K562 (cell line): ENCODE measurements at regions not wholly inside any gene's neighbourhood (a gene's known extent, or its start where the extent isn't known, plus 50 kb on each side); places are given as distances from the start of the nearest gene placed in this dataset.

ENCODE experiments used
- ATAC-seq: fragments of 200-7000 bp; cut with Tn5 transposase; 3 replicates; pipeline ENCODE4 v1.9.1; 2020; ENCODE audit warnings: moderate library complexity
- BruUV-seq: library from RNA; stranded (reverse); fragments of 400-500 nt; replicated peaks from 2 replicates; lab custom pipeline; 2021; lab: Mats Ljungman, UMichigan
- CTCF ChIA-PET: fragments of 300-600 bp; formaldehyde crosslinking; extraction: SDS; loops from one replicate; lab custom pipeline; 2021; ENCODE audit warnings: low intra/inter-chr PET ratio; lab: Yijun Ruan, JAX
- POLR2A ChIA-PET: fragments of 300-600, 350-650 bp; sonication (Branson Sonifier 250); formaldehyde crosslinking; extraction: SDS; loops from one replicate; lab custom pipeline; 2021; ENCODE audit warnings: antibody characterized with exemption, inconsistent platforms; lab: Yijun Ruan, JAX
- DNase-seq, 4 experiments: peaks; one replicate each; pipeline versions ENCODE4 v3.0.0 to v3.0.0-alpha.2; 2011 to 2018; ENCODE audit warnings: low spot score in 3 of 4, mixed read lengths in 3 of 4; ENCODE audit errors: extremely low read depth in 1 of 4
- FAIRE-seq: peaks from 2 replicates; lab custom pipeline; 2011; peaks lifted over from hg19 to GRCh38; lab: Jason Lieb, UNC
- H2AFZ ChIP-seq: 2 replicates; pipeline ENCODE4 v1.6.0; 2011; ENCODE audit warnings: low read depth, low read length, control low read depth, inconsistent platforms
- H3K27ac ChIP-seq: fragments of 200-600 bp; 3 replicates; pipeline ENCODE4 v1.8.0; 2011; ENCODE audit warnings: low read depth, mild to moderate bottlenecking, control low read depth, inconsistent platforms, low read length, moderate library complexity, mixed read lengths; ENCODE audit errors: extremely low read depth
- H3K27me3 ChIP-seq, 2 experiments: fragments of 300-600 bp in 1 of 2; 2 replicates in 1 of 2; 3 replicates in 1 of 2; pipeline versions ENCODE4 v1.6.0 to v1.8.0; 2011; ENCODE audit warnings: inconsistent platforms in 2 of 2, low read length in 2 of 2, mild to moderate bottlenecking in 1 of 2, mixed read lengths in 1 of 2, moderate library complexity in 1 of 2; ENCODE audit not compliant: control insufficient read depth in 2 of 2, insufficient read depth in 2 of 2
- H3K36me3 ChIP-seq: fragments of 300-600 bp; 3 replicates; pipeline ENCODE4 v1.8.0; 2011; ENCODE audit warnings: mild to moderate bottlenecking, low read length, inconsistent platforms; ENCODE audit not compliant: control insufficient read depth, insufficient read depth
- H3K4me1 ChIP-seq, 2 experiments: fragments of 200-600 bp in 1 of 2; replicated peaks in 1 of 2; 2 replicates in 1 of 2; 3 replicates in 1 of 2; pipeline versions ENCODE4 v1.5.1 to v1.8.0; 2011; ENCODE audit warnings: inconsistent platforms in 2 of 2, low read length in 2 of 2, mild to moderate bottlenecking in 1 of 2, mixed read lengths in 1 of 2, moderate library complexity in 1 of 2; ENCODE audit not compliant: control insufficient read depth in 2 of 2, insufficient read depth in 2 of 2
- H3K4me2 ChIP-seq: 2 replicates; pipeline ENCODE4 v1.6.1; 2011; ENCODE audit warnings: low read length, control low read depth, inconsistent platforms, mixed read lengths; ENCODE audit not compliant: insufficient read depth
- H3K4me3 ChIP-seq: fragments of 200-600 bp; sonication (generic), shearing (Covaris generic); 2 replicates; pipeline ENCODE4 v1.5.1; 2016; ENCODE audit warnings: control low read depth, inconsistent platforms
- H3K79me2 ChIP-seq: fragments of 200-600 bp; 3 replicates; pipeline ENCODE4 v1.8.0; 2011; ENCODE audit warnings: low read length, inconsistent platforms; ENCODE audit not compliant: control insufficient read depth, insufficient read depth
- H3K9ac ChIP-seq, 2 experiments: 2 replicates each; pipeline versions ENCODE4 v1.6.0 to v1.6.1; 2011; ENCODE audit warnings: low read depth in 2 of 2, low read length in 2 of 2, control low read depth in 1 of 2, inconsistent platforms in 1 of 2, mild to moderate bottlenecking in 1 of 2, mixed read lengths in 1 of 2; ENCODE audit not compliant: insufficient read depth in 1 of 2
- H3K9me1 ChIP-seq: one replicate; pipeline ENCODE4 v1.6.0; 2011; ENCODE audit warnings: inconsistent platforms, mild to moderate bottlenecking, low read length, moderate library complexity; ENCODE audit not compliant: control insufficient read depth, insufficient read depth
- H3K9me3 ChIP-seq: replicated peaks from 2 replicates; pipeline ENCODE4 v1.5.1; 2011; ENCODE audit warnings: low read depth, low read length, inconsistent platforms; ENCODE audit not compliant: control insufficient read depth, insufficient read depth
- H4K20me1 ChIP-seq: replicated peaks from 2 replicates; pipeline ENCODE4 v1.6.1; 2011; ENCODE audit warnings: low read length, inconsistent platforms, mixed read lengths; ENCODE audit not compliant: control insufficient read depth, insufficient read depth
- NFIC ChIP-seq: fragments of 450-650 bp; IDR thresholded peaks from 2 replicates; pipeline ENCODE4 v1.6.1; 2017; ENCODE audit warnings: mild to moderate bottlenecking, inconsistent platforms
- NKRF ChIP-seq: fragments of 450-650 bp; IDR thresholded peaks from 2 replicates; pipeline ENCODE4 v1.6.1; 2016; ENCODE audit warnings: borderline replicate concordance
- POLR2B ChIP-seq: fragments of 450-650 bp; IDR thresholded peaks from 2 replicates; pipeline ENCODE4 v1.6.1; 2018; ENCODE audit warnings: low read depth; ENCODE audit not compliant: partially characterized antibody
- RBM22 ChIP-seq: fragments of 200-400 bp; formaldehyde crosslinking; IDR thresholded peaks from 2 replicates; pipeline ENCODE4 v1.6.1; 2018; ENCODE audit warnings: low read length, low read depth; ENCODE audit not compliant: poor library complexity, severe bottlenecking
- SAP30 ChIP-seq: fragments of 200-600 bp; sonication (generic); IDR thresholded peaks from 2 replicates; pipeline ENCODE4 v1.6.1; 2012; ENCODE audit warnings: borderline replicate concordance, low read depth, mild to moderate bottlenecking, moderate library complexity, low read length, control low read depth, inconsistent platforms; ENCODE audit not compliant: insufficient read depth, poor library complexity, severe bottlenecking
- ZNF449 ChIP-seq: fragments of 250-450 bp; sonication (Bioruptor Pico); IDR thresholded peaks from 2 replicates; pipeline ENCODE4 v1.8.0; 2022; ENCODE audit warnings: moderate library complexity, mild to moderate bottlenecking, inconsistent platforms
- ZNF707 ChIP-seq: fragments of 250-450 bp; sonication (Bioruptor Pico); conservative IDR thresholded peaks from 2 replicates; pipeline ENCODE4 v1.8.0; 2022; ENCODE audit warnings: inconsistent platforms, mild to moderate bottlenecking, moderate library complexity
- WGBS: fragments of 100-300 bp; shearing (Covaris generic); methylation state at CpG from one replicate; pipeline ENCODE4 v1.1.6; 2016; ENCODE audit warnings: low coverage, mixed read lengths; ENCODE audit not compliant: insufficient coverage; ENCODE audit errors: missing lambda C conversion rate; 5-methylcytosine and 5-hydroxymethylcytosine counted together
- in situ Hi-C: fragments of 300-500 bp; cut with MboI; formaldehyde crosslinking; loops from 4 replicates; pipeline ENCODE4 v1.15.0; 2018; ENCODE audit warnings: inconsistent platforms, mixed read lengths
- intact Hi-C: fragments of 100-400 bp; cut with micrococcal nuclease; formaldehyde crosslinking; loops from 2 replicates; pipeline ENCODE4 v1.14.2; 2022

- no peaks in the 10 kb centered on the region for H3K4me1 ChIP-seq
- no peak overlapping the region for H3K9ac ChIP-seq
- ATAC-seq, result no peak; the same call in 2 of the 3 replicates
- H3K4me3 ChIP-seq, result no peak overlapping the region
- WGBS, result 0% methylated on average over 1 of the region's 1 CpG
- H3K27me3 ChIP-seq, result no peaks in the 10 kb centered on the region
- H3K27ac ChIP-seq, result no peak overlapping the region
- no peaks in the 10 kb centered on the region for H3K36me3 ChIP-seq
- TF ChIP-seq ZNF707 (CRISPR knock-in tag) (no peak), POLR2B (no peak), RBM22 (no peak), NFIC (peak; percentile 67), NKRF (no peak), ZNF449 (CRISPR knock-in tag) (no peak), SAP30 (no peak)
- TF ChIP-seq, all 486 proteins: peak for 1
- Histone ChIP-seq H3K9me1 (no peaks in the 10 kb centered on the region), H3K9me3 (peaks cover 5% of the 10 kb centered on the region; the same call in 1 of the 2 replicates), H3K79me2 (no peaks in the 10 kb centered on the region), H3K4me2 (no peak overlapping the region), H4K20me1 (no peaks in the 10 kb centered on the region), H2AFZ (no peak overlapping the region)
- intact Hi-C loops, result no loop called here
- no peak for FAIRE-seq
- POLR2A ChIA-PET, result no interaction called here
- no peak for DNase-seq
- CTCF ChIA-PET, result no interaction called here
- in situ Hi-C loops, result no loop called here
- BruUV-seq, result no TSS peak
These were observed 817.9 kb downstream of the DNAJB9 start for GRCh38 chr7:109387530-109387929.
